IMR-90 (cell line): ENCODE measurements at regions not wholly inside any gene's neighbourhood (a gene's known extent, or its start where the extent isn't known, plus 50 kb on each side); places are given as distances from the start of the nearest gene placed in this dataset.

Experiments used
- ATAC-seq: fragments of 200-7000 bp; cut with Tn5 transposase; 2 replicates; pipeline ENCODE4 v1.9.1; 2020; ENCODE audit warnings: low read depth, mild to moderate bottlenecking, moderate library complexity
- BruUV-seq: library from RNA; stranded (reverse); fragments of 400-500 nt; replicated peaks from 2 replicates; lab custom pipeline; 2021; lab: Mats Ljungman, UMichigan
- CTCF ChIA-PET: fragments of 300-600 bp; formaldehyde crosslinking; extraction: SDS; loops from one replicate; lab custom pipeline; 2021; ENCODE audit warnings: antibody characterized with exemption; lab: Yijun Ruan, JAX
- POLR2A ChIA-PET: fragments of 300-600 bp; sonication (Branson Sonifier 250); formaldehyde crosslinking; loops from one replicate; lab custom pipeline; 2022; ENCODE audit warnings: antibody characterized with exemption; ENCODE audit not compliant: unreplicated experiment; lab: Charles Lee
- DNase-seq: peaks from one replicate; pipeline ENCODE4 v3.0.0; 2013
- H2AFZ ChIP-seq: replicated peaks from 2 replicates; pipeline ENCODE3; 2013; ENCODE audit warnings: low read length, mild to moderate bottlenecking; ENCODE audit not compliant: poor library complexity
- H2AK5ac ChIP-seq: 2 replicates; pipeline ENCODE4 v1.6.1; 2013; ENCODE audit warnings: low read depth, low read length, inconsistent platforms
- H2AK9ac ChIP-seq: replicated peaks from 2 replicates; pipeline ENCODE3; 2013; ENCODE audit warnings: mild to moderate bottlenecking, low read depth, low read length, moderate library complexity; ENCODE audit not compliant: poor library complexity
- H2BK120ac ChIP-seq: 2 replicates; pipeline ENCODE4 v1.6.1; 2013; ENCODE audit warnings: low read depth, low read length, inconsistent platforms
- H2BK15ac ChIP-seq: 3 replicates; pipeline ENCODE4 v1.6.1; 2013; ENCODE audit warnings: low read depth, low read length, inconsistent platforms
- H2BK20ac ChIP-seq: 2 replicates; pipeline ENCODE4 v1.6.1; 2013; ENCODE audit warnings: low read depth, mild to moderate bottlenecking, inconsistent platforms, low read length, moderate library complexity
- H2BK5ac ChIP-seq: 2 replicates; pipeline ENCODE4 v1.6.1; 2013; ENCODE audit warnings: mild to moderate bottlenecking, low read depth, low read length, inconsistent platforms; ENCODE audit not compliant: poor library complexity, severe bottlenecking
- H3K14ac ChIP-seq: replicated peaks from 2 replicates; pipeline ENCODE4 v1.6.1; 2013; ENCODE audit warnings: low read depth, low read length, inconsistent platforms
- H3K18ac ChIP-seq: 2 replicates; pipeline ENCODE4 v1.6.1; 2013; ENCODE audit warnings: low read depth, low read length, control low read depth
- H3K23ac ChIP-seq: 2 replicates; pipeline ENCODE4 v1.6.1; 2013; ENCODE audit warnings: low read depth, low read length, inconsistent platforms
- H3K27ac ChIP-seq: 2 replicates; pipeline ENCODE4 v1.5.1; 2013; ENCODE audit warnings: mild to moderate bottlenecking, control low read depth, low read length; ENCODE audit not compliant: insufficient read depth
- H3K27me3 ChIP-seq: 2 replicates; pipeline ENCODE4 v1.6.1; 2013; ENCODE audit warnings: low read length; ENCODE audit not compliant: control insufficient read depth, insufficient read depth
- H3K36me3 ChIP-seq: 2 replicates; pipeline ENCODE4 v1.6.1; 2013; ENCODE audit warnings: low read length, mixed read lengths; ENCODE audit not compliant: control insufficient read depth, insufficient read depth
- H3K4ac ChIP-seq: 2 replicates; pipeline ENCODE4 v1.6.1; 2013; ENCODE audit warnings: low read depth, low read length, inconsistent platforms
- H3K4me1 ChIP-seq: 2 replicates; pipeline ENCODE4 v1.6.1; 2013; ENCODE audit warnings: low read length, mixed read lengths; ENCODE audit not compliant: control insufficient read depth, insufficient read depth
- H3K4me2 ChIP-seq: 2 replicates; pipeline ENCODE4 v1.6.1; 2013; ENCODE audit warnings: low read depth, mild to moderate bottlenecking, control low read depth, low read length, moderate library complexity
- H3K4me3 ChIP-seq: 2 replicates; pipeline ENCODE4 v1.5.1; 2013; ENCODE audit warnings: low read depth, mild to moderate bottlenecking, control low read depth, low read length, moderate library complexity; ENCODE audit not compliant: insufficient read depth
- H3K56ac ChIP-seq: 2 replicates; pipeline ENCODE4 v1.6.1; 2013; ENCODE audit warnings: low read length, inconsistent platforms; ENCODE audit not compliant: insufficient read depth; ENCODE audit errors: extremely low read depth
- H3K79me1 ChIP-seq, 2 experiments: 2 replicates each; pipeline ENCODE4 v1.6.1; 2013; ENCODE audit warnings: low read length in 2 of 2, inconsistent platforms in 1 of 2, low read depth in 1 of 2
- H3K9ac ChIP-seq: 2 replicates; pipeline ENCODE4 v1.6.1; 2013; ENCODE audit warnings: low read depth, low read length, control low read depth
- H3K9me1 ChIP-seq: 2 replicates; pipeline ENCODE4 v1.6.1; 2013; ENCODE audit warnings: low read length, inconsistent platforms; ENCODE audit not compliant: insufficient read depth
- H3K9me3 ChIP-seq: 2 replicates; pipeline ENCODE4 v1.6.1; 2013; ENCODE audit warnings: low read length; ENCODE audit not compliant: control insufficient read depth, insufficient read depth
- H4K20me1 ChIP-seq: 2 replicates; pipeline ENCODE4 v1.6.1; 2013; ENCODE audit warnings: low read length, inconsistent platforms; ENCODE audit not compliant: insufficient read depth
- H4K5ac ChIP-seq: 2 replicates; pipeline ENCODE4 v1.6.1; 2013; ENCODE audit warnings: mild to moderate bottlenecking, low read depth, low read length, control low read depth
- H4K8ac ChIP-seq, 2 experiments: 2 replicates each; pipeline ENCODE4 v1.6.1; 2013; ENCODE audit warnings: low read depth in 2 of 2, low read length in 2 of 2, control low read depth in 1 of 2, inconsistent platforms in 1 of 2
- H4K91ac ChIP-seq: 2 replicates; pipeline ENCODE4 v1.6.1; 2013; ENCODE audit warnings: low read depth, low read length, inconsistent platforms; ENCODE audit not compliant: insufficient read depth
- CHD1 ChIP-seq: IDR thresholded peaks from 2 replicates; pipeline ENCODE4 v1.6.1; 2012; ENCODE audit warnings: low read depth, low read length, improper control_type of control experiment
- MAFK ChIP-seq: IDR thresholded peaks from 2 replicates; pipeline ENCODE4 v1.6.1; 2012; ENCODE audit warnings: low read depth, low read length, improper control_type of control experiment
- MAZ ChIP-seq: IDR thresholded peaks from 2 replicates; pipeline ENCODE4 v1.6.1; 2012; ENCODE audit warnings: low read depth, mild to moderate bottlenecking, low read length, improper control_type of control experiment, moderate library complexity, borderline replicate concordance
- NFE2L2 ChIP-seq: fragments of 150-350 bp; IDR thresholded peaks from 2 replicates; pipeline ENCODE4 v1.6.1; 2016; ENCODE audit warnings: low read depth, mild to moderate bottlenecking, low read length
- RAD21 ChIP-seq: IDR thresholded peaks from 2 replicates; pipeline ENCODE4 v1.6.1; 2012; ENCODE audit warnings: low read length, improper control_type of control experiment
- RCOR1 ChIP-seq: IDR thresholded peaks from 2 replicates; pipeline ENCODE4 v1.6.1; 2012; ENCODE audit warnings: mild to moderate bottlenecking, low read length, improper control_type of control experiment; ENCODE audit not compliant: insufficient replicate concordance
- RFX5 ChIP-seq: IDR thresholded peaks from 2 replicates; pipeline ENCODE4 v1.8.0; 2012; ENCODE audit warnings: low read depth, mild to moderate bottlenecking, low read length, moderate library complexity
- SMC3 ChIP-seq: fragments of 150-350 bp; IDR thresholded peaks from 2 replicates; pipeline ENCODE4 v1.6.1; 2016; ENCODE audit warnings: low read depth, mild to moderate bottlenecking, antibody characterized with exemption, low read length, moderate library complexity
- WGBS, 2 experiments: methylation state at CpG; one replicate each; pipeline versions ENCODE4 v1.1.5 to v1.1.7; 2013; ENCODE audit warnings: missing lambda C conversion rate in 2 of 2; ENCODE audit not compliant: insufficient read length in 1 of 2; ENCODE audit errors: extremely low coverage in 2 of 2; 5-methylcytosine and 5-hydroxymethylcytosine counted together
- dilution Hi-C: fragments of 300-500 bp; cut with HindIII; formaldehyde crosslinking; loops from one replicate; pipeline ENCODE4 v1.14.3; 2018; ENCODE audit warnings: low sequenced_read_pairs; ENCODE audit not compliant: unreplicated experiment
- in situ Hi-C: fragments of 300-500 bp; cut with MboI; formaldehyde crosslinking; loops from 3 replicates; pipeline ENCODE4 v1.14.3; 2019; ENCODE audit warnings: low sequenced_read_pairs, inconsistent platforms, mixed read lengths
- intact Hi-C: fragments of 100-400 bp; cut with micrococcal nuclease; formaldehyde crosslinking; loops from 2 replicates; pipeline ENCODE4 v1.10.0; 2022
- TF ChIP-seq, protein P1 (sequence below): fragments of 150-350 bp; IDR thresholded peaks from 2 replicates; pipeline ENCODE4 v1.6.1; 2016; ENCODE audit warnings: low read depth, mild to moderate bottlenecking, low read length, moderate library complexity, borderline replicate concordance

DNA sequence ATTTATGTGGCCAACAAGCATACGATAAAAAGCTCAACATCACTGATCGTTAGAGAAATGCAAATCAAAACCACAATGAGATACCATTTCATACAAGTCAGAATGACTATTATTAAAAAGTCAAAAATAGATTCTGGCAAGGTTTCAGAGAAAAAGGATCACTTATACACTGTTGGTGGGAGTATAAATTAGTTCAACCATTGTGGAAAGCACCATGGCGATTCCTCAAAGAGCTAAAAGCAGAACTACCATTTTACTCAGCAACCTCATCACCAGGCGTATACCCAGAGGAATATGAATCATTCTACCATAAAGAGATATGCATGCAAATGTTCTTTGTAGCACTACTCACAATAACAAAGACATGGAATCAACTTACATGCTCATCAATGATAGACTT, 478.7 kb upstream of the GALNTL6 start:
- no peaks in the 10 kb centered on the region for H3K79me1 ChIP-seq
- H2AK9ac ChIP-seq: no peak overlapping the region
- TF ChIP-seq, protein P1, sequence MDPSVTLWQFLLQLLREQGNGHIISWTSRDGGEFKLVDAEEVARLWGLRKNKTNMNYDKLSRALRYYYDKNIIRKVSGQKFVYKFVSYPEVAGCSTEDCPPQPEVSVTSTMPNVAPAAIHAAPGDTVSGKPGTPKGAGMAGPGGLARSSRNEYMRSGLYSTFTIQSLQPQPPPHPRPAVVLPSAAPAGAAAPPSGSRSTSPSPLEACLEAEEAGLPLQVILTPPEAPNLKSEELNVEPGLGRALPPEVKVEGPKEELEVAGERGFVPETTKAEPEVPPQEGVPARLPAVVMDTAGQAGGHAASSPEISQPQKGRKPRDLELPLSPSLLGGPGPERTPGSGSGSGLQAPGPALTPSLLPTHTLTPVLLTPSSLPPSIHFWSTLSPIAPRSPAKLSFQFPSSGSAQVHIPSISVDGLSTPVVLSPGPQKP: no peak
- no peak for TF ChIP-seq RFX5
- no peak for TF ChIP-seq MAZ
- no peak for TF ChIP-seq MAFK
- no peak for TF ChIP-seq NFE2L2
- no peak for TF ChIP-seq CHD1
- no peak for TF ChIP-seq RCOR1
- no peak for TF ChIP-seq SMC3
- no peak for TF ChIP-seq RAD21
- no peaks in the 10 kb centered on the region for H3K9me1 ChIP-seq
- dilution Hi-C loops: no loop called here
- H2BK5ac ChIP-seq: no peak overlapping the region
- no peak overlapping the region for H3K14ac ChIP-seq
- H4K20me1 ChIP-seq: no peaks in the 10 kb centered on the region
- H3K9me3 ChIP-seq: peaks cover 2% of the 10 kb centered on the region; the same call in 1 of the 2 replicates
- no peak overlapping the region for H4K91ac ChIP-seq
- H4K8ac ChIP-seq: no peak overlapping the region
- H3K27me3 ChIP-seq: no peaks in the 10 kb centered on the region
- H2BK120ac ChIP-seq: no peak overlapping the region
- no peaks in the 10 kb centered on the region for H3K4me1 ChIP-seq
- DNase-seq: no peak
- H3K9ac ChIP-seq: no peak overlapping the region
- no CpG with 5 or more reads among the region's 4 CpGs for WGBS, 2 experiments
- intact Hi-C loops: no loop called here
- H3K56ac ChIP-seq: no peak overlapping the region
- H2AK5ac ChIP-seq: no peak overlapping the region
- H4K5ac ChIP-seq: no peak overlapping the region
- H3K36me3 ChIP-seq: no peaks in the 10 kb centered on the region
- BruUV-seq: no TSS peak
- H2BK20ac ChIP-seq: no peak overlapping the region
- no peak overlapping the region for H2AFZ ChIP-seq
- ATAC-seq: no peak
- ChIA-PET POLR2A (no interaction called here), CTCF (no interaction called here)
- no peak overlapping the region for H3K4me2 ChIP-seq
- H3K18ac ChIP-seq: no peak overlapping the region
- H3K27ac ChIP-seq: no peak overlapping the region
- no peak overlapping the region for H3K4ac ChIP-seq
- H3K23ac ChIP-seq: no peak overlapping the region
- in situ Hi-C loops: no loop called here
- no peak overlapping the region for H2BK15ac ChIP-seq
- no peak overlapping the region for H3K4me3 ChIP-seq
